ENCODE measurements at regions not wholly inside any gene's neighbourhood (a gene's known extent, or its start where the extent isn't known, plus 50 kb on each side); places are given as distances from the start of the nearest gene placed in this dataset.
"Not testable (repeated sequence)": the region's sequence is repeated elsewhere in the genome, so short reads cannot be mapped to it uniquely, and the experiment has no call there.

GRCh38 chr11:135008001-135008405, 596.0 kb upstream of the B3GAT1 start:
- Mint-ChIP-seq H3K9me3 (peaks cover 7% of the 10 kb centered on the region), H3K27me3 (peaks cover 5% of the 10 kb centered on the region), H3K4me1 (ENCODE audit: low read depth) (no peaks in the 10 kb centered on the region), H3K4me3 (no peak overlapping the region), H3K36me3 (no peaks in the 10 kb centered on the region), H3K27ac (no peak overlapping the region)
- intact Hi-C loops (cut with micrococcal nuclease), result no loop called here
- ChIA-PET CTCF (no interaction called here), POLR2A (no interaction called here)
- no peak for DNase-seq

GRCh38 chr11:135006800-135007199, 594.8 kb upstream of the B3GAT1 start:
- no peaks in the 10 kb centered on the region for H3K4me1 Mint-ChIP-seq (ENCODE audit: low read depth)
- intact Hi-C loops (cut with micrococcal nuclease), result no loop called here
- no peak for DNase-seq
- no peak overlapping the region for H3K4me3 Mint-ChIP-seq
- H3K36me3 Mint-ChIP-seq, result no peaks in the 10 kb centered on the region
- POLR2A ChIA-PET, result no interaction called here
- H3K9me3 Mint-ChIP-seq, result peaks cover 5% of the 10 kb centered on the region
- no peaks in the 10 kb centered on the region for H3K27me3 Mint-ChIP-seq
- CTCF ChIA-PET, result no interaction called here
- H3K27ac Mint-ChIP-seq, result no peak overlapping the region

GRCh38 chr11:135004495-135004894, 592.5 kb upstream of the B3GAT1 start:
- H3K9me3 Mint-ChIP-seq, result no peaks in the 10 kb centered on the region
- no peak overlapping the region for H3K4me3 Mint-ChIP-seq
- H3K4me1 Mint-ChIP-seq (ENCODE audit: low read depth), result no peaks in the 10 kb centered on the region
- H3K27me3 Mint-ChIP-seq, result no peaks in the 10 kb centered on the region
- no peaks in the 10 kb centered on the region for H3K36me3 Mint-ChIP-seq
- no peak for DNase-seq
- CTCF ChIA-PET, result no interaction called here
- H3K27ac Mint-ChIP-seq, result no peak overlapping the region
- POLR2A ChIA-PET, result no interaction called here
- intact Hi-C loops (cut with micrococcal nuclease), result no loop called here

GRCh38 chr11:135002236-135002635, 590.2 kb upstream of the B3GAT1 start:
- intact Hi-C loops (cut with micrococcal nuclease), result no loop called here
- Mint-ChIP-seq H3K4me1 (ENCODE audit: low read depth) (no peaks in the 10 kb centered on the region), H3K36me3 (no peaks in the 10 kb centered on the region), H3K27ac (no peak overlapping the region), H3K4me3 (no peak overlapping the region), H3K9me3 (no peaks in the 10 kb centered on the region), H3K27me3 (peaks cover 5% of the 10 kb centered on the region)
- no peak for DNase-seq
- POLR2A ChIA-PET, result no interaction called here
- CTCF ChIA-PET, result no interaction called here

GRCh38 chr11:135001581-135001980, 589.5 kb upstream of the B3GAT1 start:
- intact Hi-C loops (cut with micrococcal nuclease), result no loop called here
- POLR2A ChIA-PET, result no interaction called here
- no peak for DNase-seq
- Mint-ChIP-seq H3K9me3 (no peaks in the 10 kb centered on the region), H3K27ac (no peak overlapping the region), H3K4me1 (ENCODE audit: low read depth) (no peaks in the 10 kb centered on the region), H3K36me3 (no peaks in the 10 kb centered on the region), H3K4me3 (no peak overlapping the region), H3K27me3 (peaks cover 5% of the 10 kb centered on the region)
- CTCF ChIA-PET, result no interaction called here

- intact Hi-C loops (cut with micrococcal nuclease); CTCF ChIA-PET; H3K4me1 Mint-ChIP-seq (ENCODE audit: low read depth); H3K27me3 Mint-ChIP-seq; H3K4me3 Mint-ChIP-seq; POLR2A ChIA-PET; DNase-seq; H3K27ac Mint-ChIP-seq; H3K9me3 Mint-ChIP-seq; H3K36me3 Mint-ChIP-seq: not testable (repeated sequence)
These were observed 589.0 kb upstream of the B3GAT1 start for GRCh38 chr11:135001065-135001464.

- H3K4me1 Mint-ChIP-seq (ENCODE audit: low read depth), result no peaks in the 10 kb centered on the region
- CTCF ChIA-PET, result no interaction called here
These were observed 587.5 kb upstream of the B3GAT1 start for GRCh38 chr11:134999590-134999989.

GRCh38 chr11:134997652-134998320, 585.7 kb upstream of the B3GAT1 start:
- no peaks in the 10 kb centered on the region for H3K9me3 Mint-ChIP-seq
- intact Hi-C loops (cut with micrococcal nuclease), result no loop called here
- no peak overlapping the region for H3K4me3 Mint-ChIP-seq
- no peak for DNase-seq
- ChIA-PET POLR2A (no interaction called here), CTCF (no interaction called here)
- H3K27me3 Mint-ChIP-seq, result peaks cover 21% of the 10 kb centered on the region
- H3K27ac Mint-ChIP-seq, result no peak overlapping the region
- H3K4me1 Mint-ChIP-seq (ENCODE audit: low read depth), result no peaks in the 10 kb centered on the region
- H3K36me3 Mint-ChIP-seq, result no peaks in the 10 kb centered on the region

More at GRCh38 chr11:134999590-134999989, 587.5 kb upstream of the B3GAT1 start:
- no peak for DNase-seq
- H3K9me3 Mint-ChIP-seq, result no peaks in the 10 kb centered on the region
- H3K27me3 Mint-ChIP-seq, result peaks cover 9% of the 10 kb centered on the region
- no peak overlapping the region for H3K27ac Mint-ChIP-seq
- H3K4me3 Mint-ChIP-seq, result no peak overlapping the region
- intact Hi-C loops (cut with micrococcal nuclease), result no loop called here
- POLR2A ChIA-PET, result no interaction called here
- H3K36me3 Mint-ChIP-seq, result no peaks in the 10 kb centered on the region

GRCh38 chr11:134995741-134996140, 583.7 kb upstream of the B3GAT1 start:
- H3K27me3 Mint-ChIP-seq, result peaks cover 26% of the 10 kb centered on the region
- H3K36me3 Mint-ChIP-seq, result no peaks in the 10 kb centered on the region
- CTCF ChIA-PET, result no interaction called here
- no peak for DNase-seq
- H3K27ac Mint-ChIP-seq, result no peak overlapping the region
- no peaks in the 10 kb centered on the region for H3K9me3 Mint-ChIP-seq
- H3K4me3 Mint-ChIP-seq, result no peak overlapping the region
- POLR2A ChIA-PET, result no interaction called here
- H3K4me1 Mint-ChIP-seq (ENCODE audit: low read depth), result no peaks in the 10 kb centered on the region
- intact Hi-C loops (cut with micrococcal nuclease), result no loop called here

- no peak overlapping the region for H3K4me3 Mint-ChIP-seq
- no peaks in the 10 kb centered on the region for H3K9me3 Mint-ChIP-seq
- POLR2A ChIA-PET, result no interaction called here
- CTCF ChIA-PET, result no interaction called here
- no peaks in the 10 kb centered on the region for H3K4me1 Mint-ChIP-seq (ENCODE audit: low read depth)
- no peak overlapping the region for H3K27ac Mint-ChIP-seq
- DNase-seq, result no peak
- H3K36me3 Mint-ChIP-seq, result no peaks in the 10 kb centered on the region
- intact Hi-C loops (cut with micrococcal nuclease), result no loop called here
- H3K27me3 Mint-ChIP-seq, result peaks cover 26% of the 10 kb centered on the region
These were observed 582.4 kb upstream of the B3GAT1 start for GRCh38 chr11:134994431-134994830.

- Mint-ChIP-seq H3K4me1 (ENCODE audit: low read depth) (no peaks in the 10 kb centered on the region), H3K27ac (no peak overlapping the region), H3K27me3 (peaks cover 25% of the 10 kb centered on the region), H3K9me3 (no peaks in the 10 kb centered on the region), H3K4me3 (no peak overlapping the region), H3K36me3 (no peaks in the 10 kb centered on the region)
- intact Hi-C loops (cut with micrococcal nuclease), result no loop called here
- no peak for DNase-seq
- CTCF ChIA-PET, result no interaction called here
- POLR2A ChIA-PET, result no interaction called here
These were observed 581.7 kb upstream of the B3GAT1 start for GRCh38 chr11:134993691-134994243.

GRCh38 chr11:134992981-134993380, 580.9 kb upstream of the B3GAT1 start:
- POLR2A ChIA-PET, result no interaction called here
- DNase-seq, result no peak

GRCh38 chr11:134988495-134988894, 576.5 kb upstream of the B3GAT1 start:
- Mint-ChIP-seq H3K4me1 (ENCODE audit: low read depth) (peaks cover 3% of the 10 kb centered on the region), H3K27me3 (peaks cover 18% of the 10 kb centered on the region), H3K4me3 (no peak overlapping the region), H3K27ac (no peak overlapping the region), H3K9me3 (no peaks in the 10 kb centered on the region), H3K36me3 (no peaks in the 10 kb centered on the region)
- no peak for DNase-seq
- intact Hi-C loops (cut with micrococcal nuclease), result no loop called here
- CTCF ChIA-PET, result no interaction called here
- POLR2A ChIA-PET, result no interaction called here

More at GRCh38 chr11:134992981-134993380, 580.9 kb upstream of the B3GAT1 start:
- H3K4me1 Mint-ChIP-seq (ENCODE audit: low read depth), result no peaks in the 10 kb centered on the region
- H3K9me3 Mint-ChIP-seq, result no peaks in the 10 kb centered on the region
- intact Hi-C loops (cut with micrococcal nuclease), result no loop called here
- no peaks in the 10 kb centered on the region for H3K36me3 Mint-ChIP-seq
- CTCF ChIA-PET, result no interaction called here
- H3K4me3 Mint-ChIP-seq, result no peak overlapping the region
- no peak overlapping the region for H3K27ac Mint-ChIP-seq
- peaks cover 29% of the 10 kb centered on the region for H3K27me3 Mint-ChIP-seq

Measured in activated CD4-positive, alpha-beta memory T cell treated with anti-CD3 and anti-CD28 coated beads for 36 hours (primary cell).